ENCODE measurements at regions not wholly inside any gene's neighbourhood (a gene's known extent, or its start where the extent isn't known, plus 50 kb on each side); places are given as distances from the start of the nearest gene placed in this dataset.
"Not testable (repeated sequence)": the region's sequence is repeated elsewhere in the genome, so short reads cannot be mapped to it uniquely, and the experiment has no call there.

- no peak for TF ChIP-seq CTCF (IDR thresholded peaks at IDR 0.05; ENCODE audit: extremely low read depth, missing control alignments)
- no peak for DNase-seq (ENCODE audit: low spot score)
Observed at GRCh38 chr18:72991379-72991778, 123.6 kb upstream of the NETO1 start.

- DNase-seq (ENCODE audit: low spot score), result not testable (repeated sequence)
Observed at GRCh38 chr18:72987570-72987969, 119.8 kb upstream of the NETO1 start.

GRCh38 chr18:72986103-72986502 is 118.3 kb upstream of the NETO1 start:
- no peak for TF ChIP-seq CTCF (IDR thresholded peaks at IDR 0.05; ENCODE audit: extremely low read depth, missing control alignments)
- no peak for DNase-seq (ENCODE audit: low spot score)

GRCh38 chr18:72985686-72986085 is 117.9 kb upstream of the NETO1 start:
- no peak for TF ChIP-seq CTCF (IDR thresholded peaks at IDR 0.05; ENCODE audit: extremely low read depth, missing control alignments)
- DNase-seq (ENCODE audit: low spot score), result no peak

- DNase-seq (ENCODE audit: low spot score), result no peak
- TF ChIP-seq CTCF (IDR thresholded peaks at IDR 0.05; ENCODE audit: extremely low read depth, missing control alignments), result no peak
Observed at GRCh38 chr18:72984290-72984689, 116.5 kb upstream of the NETO1 start.

GRCh38 chr18:72973841-72974240 is 106.1 kb upstream of the NETO1 start:
- DNase-seq (ENCODE audit: low spot score), result no peak
- no peak for TF ChIP-seq CTCF (IDR thresholded peaks at IDR 0.05; ENCODE audit: extremely low read depth, missing control alignments)

GRCh38 chr18:72965616-72966015 is 97.8 kb upstream of the NETO1 start:
- no peak for DNase-seq (ENCODE audit: low spot score)
- no peak for TF ChIP-seq CTCF (IDR thresholded peaks at IDR 0.05; ENCODE audit: extremely low read depth, missing control alignments)

GRCh38 chr18:72958195-72958594 is 90.4 kb upstream of the NETO1 start:
- not testable (repeated sequence) for DNase-seq (ENCODE audit: low spot score)

GRCh38 chr18:72948439-72948838 is 80.7 kb upstream of the NETO1 start:
- no peak for TF ChIP-seq CTCF (IDR thresholded peaks at IDR 0.05; ENCODE audit: extremely low read depth, missing control alignments)
- no peak for DNase-seq (ENCODE audit: low spot score)
